Spleen (tissue), 7 donors: ENCODE measurements at regions not wholly inside any gene's neighbourhood (a gene's known extent, or its start where the extent isn't known, plus 50 kb on each side); places are given as distances from the start of the nearest gene placed in this dataset.

Experiments
- POLR2A ChIP-seq, 3 donors: fragments of 450-650 bp; IDR thresholded peaks; one replicate each; pipeline ENCODE4 v1.5.1; 2017; ENCODE audit warnings: antibody characterized with exemption in 3 of 3, mild to moderate bottlenecking in 1 of 3
- POLR2AphosphoS5 ChIP-seq, 3 donors: sonication (generic); formaldehyde crosslinking; IDR thresholded peaks; one replicate each; pipeline ENCODE4 v1.5.1; 2017; ENCODE audit warnings: antibody characterized with exemption in 3 of 3
- TF ChIP-seq, protein P1 (sequence below), 11 experiments: fragments of 200-600 bp in 7 of 11; fragments of 450-650 bp in 4 of 11; sonication (generic) in 4 of 11; IDR thresholded peaks in 8 of 11; conservative IDR thresholded peaks in 3 of 11; 1 replicate in 7 of 11; 2 replicates in 4 of 11; pipeline versions ENCODE4 v1.4.0 to v1.8.0; 2016 to 2021; ENCODE audit warnings: antibody characterized with exemption in 11 of 11, inconsistent platforms in 4 of 11, mild to moderate bottlenecking in 1 of 11
- donor health status: DM: no; HTN: no; CAD: no; lungs with moderate emphysema.
- donor health status: DM: no; HTN: no; CAD: no.
- donor health status: DM: no; HTN: no; CAD: no.

DNA sequence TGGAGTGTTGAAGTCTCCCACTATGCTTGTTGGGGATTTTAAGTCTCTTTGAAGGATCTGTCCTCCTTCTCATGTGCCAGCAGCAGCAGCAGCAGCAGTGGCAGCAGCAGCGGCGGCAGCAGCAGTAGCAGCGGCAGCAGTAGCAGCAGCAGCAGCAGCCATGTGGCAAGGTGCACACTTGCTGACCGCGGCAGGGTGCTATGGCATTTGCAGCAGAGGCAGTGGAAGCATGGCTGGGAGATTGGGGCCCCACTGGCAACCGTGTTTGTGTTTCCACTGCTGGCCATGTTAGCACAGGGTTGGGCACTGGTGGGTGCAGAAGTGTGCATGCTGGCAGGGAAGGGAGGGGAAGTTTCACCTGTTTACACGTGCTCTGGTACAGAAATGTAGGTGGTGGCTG lies 280.1 kb downstream of the NUP35 start:
- TF ChIP-seq, protein P1, sequence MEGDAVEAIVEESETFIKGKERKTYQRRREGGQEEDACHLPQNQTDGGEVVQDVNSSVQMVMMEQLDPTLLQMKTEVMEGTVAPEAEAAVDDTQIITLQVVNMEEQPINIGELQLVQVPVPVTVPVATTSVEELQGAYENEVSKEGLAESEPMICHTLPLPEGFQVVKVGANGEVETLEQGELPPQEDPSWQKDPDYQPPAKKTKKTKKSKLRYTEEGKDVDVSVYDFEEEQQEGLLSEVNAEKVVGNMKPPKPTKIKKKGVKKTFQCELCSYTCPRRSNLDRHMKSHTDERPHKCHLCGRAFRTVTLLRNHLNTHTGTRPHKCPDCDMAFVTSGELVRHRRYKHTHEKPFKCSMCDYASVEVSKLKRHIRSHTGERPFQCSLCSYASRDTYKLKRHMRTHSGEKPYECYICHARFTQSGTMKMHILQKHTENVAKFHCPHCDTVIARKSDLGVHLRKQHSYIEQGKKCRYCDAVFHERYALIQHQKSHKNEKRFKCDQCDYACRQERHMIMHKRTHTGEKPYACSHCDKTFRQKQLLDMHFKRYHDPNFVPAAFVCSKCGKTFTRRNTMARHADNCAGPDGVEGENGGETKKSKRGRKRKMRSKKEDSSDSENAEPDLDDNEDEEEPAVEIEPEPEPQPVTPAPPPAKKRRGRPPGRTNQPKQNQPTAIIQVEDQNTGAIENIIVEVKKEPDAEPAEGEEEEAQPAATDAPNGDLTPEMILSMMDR (IDR thresholded peaks at IDR 0.05 in 8 of 11, conservative IDR thresholded peaks at IDR 0.05 in 3 of 11): no peak
- TF ChIP-seq POLR2AphosphoS5 (IDR thresholded peaks at IDR 0.05): no peak
- no peak for TF ChIP-seq POLR2A (IDR thresholded peaks at IDR 0.05)
